PC-9 (cell line): ENCODE measurements at regions not wholly inside any gene's neighbourhood (a gene's known extent, or its start where the extent isn't known, plus 50 kb on each side); places are given as distances from the start of the nearest gene placed in this dataset.

ENCODE experiments used
- CTCF ChIP-seq: fragments of 200-600 bp; sonication (generic); conservative IDR thresholded peaks from 2 replicates; pipeline ENCODE4 v1.6.1; 2017; ENCODE audit warnings: mixed run types, antibody characterized with exemption, mild to moderate bottlenecking, moderate library complexity
- EZH2 ChIP-seq: fragments of 200-600 bp; sonication (generic); IDR thresholded peaks from 2 replicates; pipeline ENCODE4 v1.8.0; 2017; ENCODE audit warnings: antibody characterized with exemption, low read depth

- TF ChIP-seq CTCF (no peak), EZH2 (no peak)
These were observed 166.7 kb upstream of the SNX2 start for GRCh38 chr5:122608222-122608621.
